HPDE6-E6E7 (cell line): ENCODE measurements at regions not wholly inside any gene's neighbourhood (a gene's known extent, or its start where the extent isn't known, plus 50 kb on each side); places are given as distances from the start of the nearest gene placed in this dataset.

Source experiments
- DNase-seq: peaks from one replicate; pipeline ENCODE4 v3.0.0; 2011; ENCODE audit warnings: missing footprints; ENCODE audit errors: extremely low spot score

GRCh38 chr1:117678246-117678977 is 72.6 kb downstream of the TENT5C start:
- DNase-seq = no peak

GRCh38 chr1:117679299-117679698 is 73.5 kb downstream of the TENT5C start:
- DNase-seq = no peak

- DNase-seq = no peak
These were observed 74.0 kb downstream of the TENT5C start for GRCh38 chr1:117679868-117680267.

GRCh38 chr1:117680316-117681002 is 74.6 kb downstream of the TENT5C start:
- DNase-seq = no peak

- DNase-seq = no peak
These were observed 75.4 kb downstream of the TENT5C start for GRCh38 chr1:117681093-117681900.

GRCh38 chr1:117681901-117682250 is 76.0 kb downstream of the TENT5C start:
- DNase-seq = no peak

- no peak for DNase-seq
These were observed 76.5 kb downstream of the TENT5C start for GRCh38 chr1:117682372-117682771.

GRCh38 chr1:117683571-117684285 is 77.9 kb downstream of the TENT5C start:
- no peak for DNase-seq

GRCh38 chr1:117685936-117686806 is 80.3 kb downstream of the TENT5C start:
- DNase-seq = no peak

GRCh38 chr1:117686907-117687306 is 81.1 kb downstream of the TENT5C start:
- DNase-seq = no peak

GRCh38 chr1:117689997-117690625 is 84.3 kb downstream of the TENT5C start:
- no peak for DNase-seq

- no peak for DNase-seq
These were observed 86.1 kb downstream of the TENT5C start for GRCh38 chr1:117691942-117692341.

GRCh38 chr1:117694543-117694942 is 88.7 kb downstream of the TENT5C start:
- no peak for DNase-seq

- no peak for DNase-seq
These were observed 90.1 kb downstream of the TENT5C start for GRCh38 chr1:117695796-117696490.

- no peak for DNase-seq
These were observed 90.7 kb downstream of the TENT5C start for GRCh38 chr1:117696561-117696960.

GRCh38 chr1:117697220-117697781 is 91.5 kb downstream of the TENT5C start:
- DNase-seq = no peak

GRCh38 chr1:117698398-117699160 is 92.7 kb downstream of the TENT5C start:
- no peak for DNase-seq

GRCh38 chr1:117699953-117700352 is 94.1 kb downstream of the TENT5C start:
- DNase-seq = no peak

GRCh38 chr1:117702654-117703053 is 96.8 kb downstream of the TENT5C start:
- DNase-seq = no peak
